ENCODE measurements at regions not wholly inside any gene's neighbourhood (a gene's known extent, or its start where the extent isn't known, plus 50 kb on each side); places are given as distances from the start of the nearest gene placed in this dataset.

DNA sequence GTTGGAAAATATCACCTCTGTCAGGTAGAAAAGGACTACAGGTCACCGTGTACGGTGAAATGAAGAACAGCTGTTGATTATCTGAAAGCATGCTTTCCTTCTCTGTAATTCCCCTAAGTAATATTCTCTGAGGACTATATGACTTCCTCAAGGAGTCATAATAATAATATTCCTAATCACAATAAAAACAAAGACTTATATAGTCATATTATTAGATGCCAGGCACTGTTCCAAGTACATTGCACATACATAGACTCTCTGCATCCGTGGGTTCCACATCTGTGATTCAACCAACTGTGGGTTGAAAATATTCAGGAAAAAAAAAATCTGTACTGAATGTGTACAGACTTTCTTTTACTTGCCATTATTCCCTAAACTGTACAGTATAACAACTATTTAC is 512.4 kb upstream of the ID2 start:
- TF ChIP-seq, protein P1, sequence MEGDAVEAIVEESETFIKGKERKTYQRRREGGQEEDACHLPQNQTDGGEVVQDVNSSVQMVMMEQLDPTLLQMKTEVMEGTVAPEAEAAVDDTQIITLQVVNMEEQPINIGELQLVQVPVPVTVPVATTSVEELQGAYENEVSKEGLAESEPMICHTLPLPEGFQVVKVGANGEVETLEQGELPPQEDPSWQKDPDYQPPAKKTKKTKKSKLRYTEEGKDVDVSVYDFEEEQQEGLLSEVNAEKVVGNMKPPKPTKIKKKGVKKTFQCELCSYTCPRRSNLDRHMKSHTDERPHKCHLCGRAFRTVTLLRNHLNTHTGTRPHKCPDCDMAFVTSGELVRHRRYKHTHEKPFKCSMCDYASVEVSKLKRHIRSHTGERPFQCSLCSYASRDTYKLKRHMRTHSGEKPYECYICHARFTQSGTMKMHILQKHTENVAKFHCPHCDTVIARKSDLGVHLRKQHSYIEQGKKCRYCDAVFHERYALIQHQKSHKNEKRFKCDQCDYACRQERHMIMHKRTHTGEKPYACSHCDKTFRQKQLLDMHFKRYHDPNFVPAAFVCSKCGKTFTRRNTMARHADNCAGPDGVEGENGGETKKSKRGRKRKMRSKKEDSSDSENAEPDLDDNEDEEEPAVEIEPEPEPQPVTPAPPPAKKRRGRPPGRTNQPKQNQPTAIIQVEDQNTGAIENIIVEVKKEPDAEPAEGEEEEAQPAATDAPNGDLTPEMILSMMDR (IDR thresholded peaks at IDR 0.05; ENCODE audit: low read length), result no peak
- TF ChIP-seq EZH2phosphoT487 (IDR thresholded peaks at IDR 0.05; ENCODE audit: low read length), result no peak
- no peak for TF ChIP-seq EZH2 (optimal IDR thresholded peaks at IDR 0.05; ENCODE audit: low read depth, low read length)
